Liver (tissue), 7 donors: ENCODE measurements at regions not wholly inside any gene's neighbourhood (a gene's known extent, or its start where the extent isn't known, plus 50 kb on each side); places are given as distances from the start of the nearest gene placed in this dataset.

Experiments
- DNase-seq: peaks from one replicate; pipeline ENCODE4 v3.0.0-alpha.2; 2017; ENCODE audit warnings: low spot score
- H3K27ac ChIP-seq, 2 donors: one replicate each; pipeline ENCODE4 v1.7.0; 2013; ENCODE audit warnings: inconsistent platforms in 2 of 2, low read length in 2 of 2, control low read depth in 1 of 2, low read depth in 1 of 2, mild to moderate bottlenecking in 1 of 2
- H3K27me3 ChIP-seq, 4 donors: one replicate each; pipeline versions ENCODE4 v1.6.1 to v1.7.0; 2013; ENCODE audit warnings: low read length in 3 of 4, inconsistent platforms in 1 of 4, mild to moderate bottlenecking in 1 of 4, moderate library complexity in 1 of 4; ENCODE audit not compliant: control insufficient read depth in 4 of 4, insufficient read depth in 4 of 4
- H3K36me3 ChIP-seq, 4 donors: one replicate each; pipeline versions ENCODE4 v1.6.1 to v1.7.0; 2013; ENCODE audit warnings: low read length in 3 of 4, mild to moderate bottlenecking in 3 of 4, low read depth in 1 of 4, moderate library complexity in 1 of 4; ENCODE audit not compliant: control insufficient read depth in 4 of 4, insufficient read depth in 3 of 4
- H3K4me1 ChIP-seq, 4 donors: one replicate each; pipeline versions ENCODE4 v1.6.1 to v1.7.0; 2013; ENCODE audit warnings: low read length in 3 of 4, mild to moderate bottlenecking in 3 of 4, moderate library complexity in 1 of 4; ENCODE audit not compliant: control insufficient read depth in 4 of 4, insufficient read depth in 4 of 4
- H3K4me3 ChIP-seq, 3 donors: one replicate each; pipeline versions ENCODE4 v1.6.1 to v1.7.0; 2013; ENCODE audit warnings: low read length in 3 of 3, control low read depth in 1 of 3, low read depth in 1 of 3, mild to moderate bottlenecking in 1 of 3
- H3K9ac ChIP-seq, 2 donors: one replicate each; pipeline ENCODE4 v1.7.0; 2013; ENCODE audit warnings: low read length in 2 of 2, mild to moderate bottlenecking in 2 of 2, moderate library complexity in 2 of 2, control low read depth in 1 of 2, low read depth in 1 of 2
- H3K9me3 ChIP-seq, 4 donors: one replicate each; pipeline versions ENCODE4 v1.6.1 to v1.7.0; 2013; ENCODE audit warnings: low read length in 3 of 4; ENCODE audit not compliant: control insufficient read depth in 4 of 4
- ATF3 ChIP-seq: IDR thresholded peaks from 2 replicates; pipeline ENCODE4 v1.6.1; 2016; ENCODE audit warnings: antibody characterized with exemption
- EGR1 ChIP-seq, 2 donors: IDR thresholded peaks; 2 replicates each; pipeline ENCODE4 v1.6.1; 2016 to 2018; ENCODE audit warnings: antibody characterized with exemption in 2 of 2, low read depth in 2 of 2
- FOXA1 ChIP-seq: IDR thresholded peaks from 2 replicates; pipeline ENCODE4 v1.6.1; 2016; ENCODE audit warnings: antibody characterized with exemption
- GABPA ChIP-seq, 2 donors: IDR thresholded peaks in 1 of 2; conservative IDR thresholded peaks in 1 of 2; 2 replicates each; pipeline ENCODE4 v1.6.1; 2016; ENCODE audit warnings: antibody characterized with exemption in 2 of 2, mild to moderate bottlenecking in 1 of 2, moderate library complexity in 1 of 2
- JUND ChIP-seq, 2 donors: IDR thresholded peaks; 2 replicates each; pipeline ENCODE4 v1.6.1; 2016; ENCODE audit warnings: antibody characterized with exemption in 2 of 2
- MAX ChIP-seq: IDR thresholded peaks from 2 replicates; pipeline ENCODE4 v1.6.1; 2016; ENCODE audit warnings: antibody characterized with exemption
- RAD21 ChIP-seq, 2 donors: IDR thresholded peaks; 2 replicates each; pipeline ENCODE4 v1.6.1; 2016; ENCODE audit warnings: antibody characterized with exemption in 2 of 2, mild to moderate bottlenecking in 2 of 2
- REST ChIP-seq: IDR thresholded peaks from 2 replicates; pipeline ENCODE4 v1.6.1; 2016; ENCODE audit warnings: antibody characterized with exemption, mild to moderate bottlenecking
- RXRA ChIP-seq, 2 donors: IDR thresholded peaks; 2 replicates each; pipeline ENCODE4 v1.6.1; 2017 to 2018; ENCODE audit warnings: antibody characterized with exemption in 2 of 2, mild to moderate bottlenecking in 1 of 2
- SP1 ChIP-seq: IDR thresholded peaks from 2 replicates; pipeline ENCODE4 v1.6.1; 2018; ENCODE audit warnings: antibody characterized with exemption, mild to moderate bottlenecking
- TAF1 ChIP-seq: conservative IDR thresholded peaks from 2 replicates; pipeline ENCODE4 v1.6.1; 2016; ENCODE audit warnings: antibody characterized with exemption, mild to moderate bottlenecking
- YY1 ChIP-seq: IDR thresholded peaks from 2 replicates; pipeline ENCODE4 v1.6.1; 2016; ENCODE audit warnings: antibody characterized with exemption, mild to moderate bottlenecking
- WGBS: extraction: QIAGEN DNeasy Blood & Tissue Kit; methylation state at CpG from one replicate; pipeline ENCODE4 v1.1.7; 2013; 5-methylcytosine and 5-hydroxymethylcytosine counted together
- donor health status: healthy.
- donor health status: healthy.
- donor health status: healthy.
- donor health status: healthy.

- Histone ChIP-seq H3K9ac (no peak overlapping the region), H3K4me3 (no peak overlapping the region), H3K4me1 (no peaks in the 10 kb centered on the region), H3K27ac (no peak overlapping the region), H3K36me3 (no peaks in the 10 kb centered on the region), H3K27me3 (no peaks in the 10 kb centered on the region), H3K9me3 (no peaks in the 10 kb centered on the region)
- DNase-seq: no peak
- no peak for TF ChIP-seq MAX
- no peak for TF ChIP-seq JUND (IDR thresholded peaks at IDR 0.05)
- no peak for TF ChIP-seq RXRA (IDR thresholded peaks at IDR 0.05)
- no peak for TF ChIP-seq SP1
- no peak for TF ChIP-seq YY1
Observed at GRCh38 chr5:120999550-120999949, 535.5 kb downstream of the PRR16 start.

- no peaks in the 10 kb centered on the region for H3K9me3 ChIP-seq
- H3K27ac ChIP-seq: no peak overlapping the region
- TF ChIP-seq TAF1 (no peak), RAD21 (IDR thresholded peaks at IDR 0.05) (no peak), REST (no peak), FOXA1 (no peak), ATF3 (no peak), EGR1 (IDR thresholded peaks at IDR 0.05; ENCODE audit: low read depth in 2 of 2) (no peak)
- no peaks in the 10 kb centered on the region for H3K4me1 ChIP-seq
- no peak for DNase-seq
- no peaks in the 10 kb centered on the region for H3K27me3 ChIP-seq
- WGBS: 88% methylated on average over 2 of the region's 2 CpGs
- H3K9ac ChIP-seq: no peak overlapping the region
- H3K36me3 ChIP-seq: no peaks in the 10 kb centered on the region
- H3K4me3 ChIP-seq: no peak overlapping the region
Observed at GRCh38 chr5:121006217-121006616, 542.1 kb downstream of the PRR16 start.

- Histone ChIP-seq H3K4me1 (no peaks in the 10 kb centered on the region), H3K27ac (no peak overlapping the region), H3K27me3 (no peaks in the 10 kb centered on the region), H3K4me3 (no peak overlapping the region), H3K36me3 (no peaks in the 10 kb centered on the region), H3K9ac (no peak overlapping the region), H3K9me3 (no peaks in the 10 kb centered on the region)
- 88% methylated on average over 1 of the region's 1 CpG for WGBS
- no peak for DNase-seq
- TF ChIP-seq GABPA (IDR thresholded peaks at IDR 0.05 in 1 of 2, conservative IDR thresholded peaks at IDR 0.05 in 1 of 2): no peak
- no peak for TF ChIP-seq RXRA (IDR thresholded peaks at IDR 0.05)
Observed at GRCh38 chr5:121008041-121008440, 543.9 kb downstream of the PRR16 start.
